Peyer's patch (tissue), 4 donors: ENCODE measurements at regions not wholly inside any gene's neighbourhood (a gene's known extent, or its start where the extent isn't known, plus 50 kb on each side); places are given as distances from the start of the nearest gene placed in this dataset.

ENCODE experiments used
- POLR2A ChIP-seq, 2 donors: fragments of 450-650 bp; IDR thresholded peaks; one replicate each; pipeline ENCODE4 v1.5.1; 2017; ENCODE audit warnings: antibody characterized with exemption in 2 of 2, mild to moderate bottlenecking in 2 of 2, moderate library complexity in 2 of 2
- TF ChIP-seq, protein P1 (sequence below), 6 experiments: fragments of 450-650 bp in 4 of 6; fragments of 200-600 bp in 2 of 6; sonication (generic) in 1 of 6; IDR thresholded peaks; one replicate each; pipeline ENCODE4 v1.5.1; 2017 to 2019; ENCODE audit warnings: antibody characterized with exemption in 6 of 6, mild to moderate bottlenecking in 3 of 6, moderate library complexity in 1 of 6

GRCh38 chr6:137736911-137737310 is 130.1 kb upstream of the TNFAIP3 start:
- no peak for TF ChIP-seq POLR2A (IDR thresholded peaks at IDR 0.05)
- TF ChIP-seq, protein P1, sequence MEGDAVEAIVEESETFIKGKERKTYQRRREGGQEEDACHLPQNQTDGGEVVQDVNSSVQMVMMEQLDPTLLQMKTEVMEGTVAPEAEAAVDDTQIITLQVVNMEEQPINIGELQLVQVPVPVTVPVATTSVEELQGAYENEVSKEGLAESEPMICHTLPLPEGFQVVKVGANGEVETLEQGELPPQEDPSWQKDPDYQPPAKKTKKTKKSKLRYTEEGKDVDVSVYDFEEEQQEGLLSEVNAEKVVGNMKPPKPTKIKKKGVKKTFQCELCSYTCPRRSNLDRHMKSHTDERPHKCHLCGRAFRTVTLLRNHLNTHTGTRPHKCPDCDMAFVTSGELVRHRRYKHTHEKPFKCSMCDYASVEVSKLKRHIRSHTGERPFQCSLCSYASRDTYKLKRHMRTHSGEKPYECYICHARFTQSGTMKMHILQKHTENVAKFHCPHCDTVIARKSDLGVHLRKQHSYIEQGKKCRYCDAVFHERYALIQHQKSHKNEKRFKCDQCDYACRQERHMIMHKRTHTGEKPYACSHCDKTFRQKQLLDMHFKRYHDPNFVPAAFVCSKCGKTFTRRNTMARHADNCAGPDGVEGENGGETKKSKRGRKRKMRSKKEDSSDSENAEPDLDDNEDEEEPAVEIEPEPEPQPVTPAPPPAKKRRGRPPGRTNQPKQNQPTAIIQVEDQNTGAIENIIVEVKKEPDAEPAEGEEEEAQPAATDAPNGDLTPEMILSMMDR (IDR thresholded peaks at IDR 0.05): no peak
